ENCODE measurements at regions not wholly inside any gene's neighbourhood (a gene's known extent, or its start where the extent isn't known, plus 50 kb on each side); places are given as distances from the start of the nearest gene placed in this dataset.
"Not testable (repeated sequence)": the region's sequence is repeated elsewhere in the genome, so short reads cannot be mapped to it uniquely, and the experiment has no call there.

DNA sequence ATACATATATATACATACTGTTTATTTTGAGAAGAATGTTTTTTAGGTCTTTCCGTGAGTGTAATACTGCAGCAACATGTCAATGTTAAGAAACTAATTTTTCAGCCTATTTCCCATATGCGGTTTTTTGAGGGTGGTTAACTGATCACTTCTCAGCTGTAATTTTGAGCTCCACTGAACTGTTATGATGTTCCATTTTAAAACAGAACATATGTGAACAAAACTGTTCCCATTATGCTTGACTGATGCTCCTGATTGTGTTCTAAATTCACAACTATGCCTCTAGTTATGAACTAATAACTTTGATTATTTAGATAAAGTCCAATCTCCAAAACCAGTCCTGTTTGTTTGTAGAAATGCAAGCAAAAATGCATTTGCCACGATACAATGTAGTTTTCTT lies 511.2 kb upstream of the FSIP2 start:
- DNase-seq (ENCODE audit: low read depth, low spot score): no peak
- in situ Hi-C loops (cut with HindIII; ENCODE audit: low pct_unique_long_range_greater_than_20kb, low sequenced_read_pairs): no loop called here

DNA sequence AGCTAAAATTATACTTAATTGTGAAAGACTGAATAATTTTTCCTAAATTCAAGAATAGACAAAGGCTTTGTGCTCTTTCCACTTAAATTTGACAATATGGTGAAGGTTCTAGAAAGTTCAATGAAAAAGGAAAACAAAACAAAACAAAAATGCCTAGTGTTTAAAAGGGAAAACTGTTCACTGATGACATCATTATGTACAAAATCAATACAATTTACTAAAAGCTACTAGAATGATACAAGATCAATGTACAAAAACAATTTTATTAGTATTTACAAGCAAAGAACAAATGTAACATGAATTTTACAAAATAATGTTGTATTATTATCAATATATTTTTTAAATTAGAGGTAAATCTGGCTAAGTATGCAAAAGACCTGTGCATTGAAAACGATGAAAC lies 499.1 kb upstream of the FSIP2 start:
- in situ Hi-C loops (cut with HindIII; ENCODE audit: low pct_unique_long_range_greater_than_20kb, low sequenced_read_pairs): no loop called here

DNA sequence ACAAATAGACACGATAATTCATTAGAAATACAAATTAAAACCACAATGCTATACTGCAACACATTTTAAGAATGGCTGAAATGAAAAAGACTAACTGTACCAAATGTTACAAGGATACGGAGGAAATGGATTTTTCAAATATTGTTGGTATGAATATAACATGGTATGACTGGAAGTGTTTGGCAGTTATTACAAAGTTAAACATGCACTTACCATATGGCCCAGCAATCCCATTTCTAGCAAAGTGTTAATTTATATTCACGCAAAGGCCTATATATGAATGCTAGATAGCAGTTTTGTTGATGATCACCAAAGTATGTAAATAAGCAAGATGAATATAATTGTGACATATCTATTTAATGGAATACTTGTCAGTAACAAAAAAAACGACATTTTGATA lies 497.8 kb upstream of the FSIP2 start:
- no peak for DNase-seq (ENCODE audit: low read depth, low spot score)
- in situ Hi-C loops (cut with HindIII; ENCODE audit: low pct_unique_long_range_greater_than_20kb, low sequenced_read_pairs): no loop called here

More for the DNA sequence above, 499.1 kb upstream of the FSIP2 start:
- no peak for DNase-seq (ENCODE audit: low read depth, low spot score)

DNA sequence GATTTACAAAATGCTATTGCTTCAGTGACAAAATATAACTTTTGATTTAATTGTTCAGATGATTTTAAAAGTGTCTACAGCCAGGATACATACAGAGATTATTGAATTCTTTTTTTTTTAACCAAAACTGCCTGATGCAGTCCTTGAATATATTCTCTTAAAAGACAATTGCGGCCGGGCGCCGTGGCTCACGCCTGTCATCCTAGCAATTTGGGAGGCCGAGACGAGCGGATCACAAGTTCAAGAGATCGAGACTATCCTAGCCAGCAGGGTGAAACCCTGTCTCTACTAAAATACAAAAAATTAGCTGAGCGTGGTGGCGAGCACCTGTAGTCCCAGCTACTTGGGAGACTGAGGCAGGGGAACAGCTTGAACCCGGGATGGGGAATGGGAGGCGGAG lies 497.0 kb upstream of the FSIP2 start:
- no peak for DNase-seq (ENCODE audit: low read depth, low spot score)
- in situ Hi-C loops (cut with HindIII; ENCODE audit: low pct_unique_long_range_greater_than_20kb, low sequenced_read_pairs): no loop called here

DNA sequence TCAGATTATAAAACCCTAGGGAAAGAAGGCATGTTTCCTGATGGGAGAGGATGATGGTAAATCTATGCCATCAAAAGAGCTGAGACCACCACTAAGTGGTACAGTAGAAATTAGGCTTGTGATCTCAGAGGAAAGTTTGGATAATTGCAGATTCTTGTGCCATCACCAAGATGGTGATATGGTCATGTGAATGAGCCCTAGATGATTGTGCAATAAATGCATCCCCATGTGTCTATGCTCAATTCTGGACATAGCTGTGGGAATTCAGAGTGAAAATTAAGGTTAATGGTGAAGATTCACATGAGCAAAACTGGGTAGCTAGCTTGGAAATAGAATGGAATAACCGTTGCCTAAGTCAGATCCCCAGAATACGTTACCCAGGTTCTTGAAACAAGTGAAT lies 496.1 kb upstream of the FSIP2 start:
- in situ Hi-C loops (cut with HindIII; ENCODE audit: low pct_unique_long_range_greater_than_20kb, low sequenced_read_pairs): no loop called here
- DNase-seq (ENCODE audit: low read depth, low spot score): no peak

DNA sequence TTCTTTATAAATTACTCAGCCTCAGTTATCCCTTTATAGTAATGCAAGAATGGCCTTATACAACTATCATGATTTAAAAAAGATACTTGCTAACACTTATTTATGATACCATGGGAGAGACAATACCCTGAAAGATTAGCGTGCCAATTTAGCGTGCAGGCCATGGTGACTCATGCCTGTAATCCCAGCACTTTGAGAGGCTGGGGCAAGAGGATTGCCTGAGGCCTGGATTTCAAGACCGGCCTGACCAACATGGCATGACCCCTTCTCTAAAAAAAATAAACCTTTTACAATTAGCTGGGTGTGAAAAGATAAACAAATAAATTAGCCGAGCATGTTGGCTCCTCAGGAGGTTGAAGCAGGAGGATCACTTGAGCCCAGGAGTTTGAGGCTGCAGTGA lies 493.4 kb upstream of the FSIP2 start:
- in situ Hi-C loops (cut with HindIII; ENCODE audit: low pct_unique_long_range_greater_than_20kb, low sequenced_read_pairs): no loop called here
- no peak for DNase-seq (ENCODE audit: low read depth, low spot score)

DNA sequence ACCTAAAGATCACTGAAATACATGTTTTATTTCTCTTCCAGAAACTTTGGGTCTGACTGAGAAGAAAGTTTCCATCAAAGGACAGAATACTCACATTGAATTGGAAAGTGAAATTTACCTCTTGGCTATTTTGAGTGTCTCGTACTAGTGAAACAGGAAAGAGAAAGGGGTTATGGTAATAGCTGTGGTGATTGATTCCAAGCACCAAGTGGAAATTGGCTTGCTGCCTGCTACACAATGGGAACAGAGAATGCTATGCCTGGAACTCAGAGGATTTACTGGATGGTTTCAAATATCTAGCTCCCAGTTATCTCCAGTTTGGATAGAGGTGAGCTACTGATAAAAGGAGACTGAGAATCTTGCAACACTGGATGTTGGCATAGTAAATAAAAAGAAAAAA lies 492.8 kb upstream of the FSIP2 start:
- no peak for DNase-seq (ENCODE audit: low read depth, low spot score)
- in situ Hi-C loops (cut with HindIII; ENCODE audit: low pct_unique_long_range_greater_than_20kb, low sequenced_read_pairs): no loop called here

DNA sequence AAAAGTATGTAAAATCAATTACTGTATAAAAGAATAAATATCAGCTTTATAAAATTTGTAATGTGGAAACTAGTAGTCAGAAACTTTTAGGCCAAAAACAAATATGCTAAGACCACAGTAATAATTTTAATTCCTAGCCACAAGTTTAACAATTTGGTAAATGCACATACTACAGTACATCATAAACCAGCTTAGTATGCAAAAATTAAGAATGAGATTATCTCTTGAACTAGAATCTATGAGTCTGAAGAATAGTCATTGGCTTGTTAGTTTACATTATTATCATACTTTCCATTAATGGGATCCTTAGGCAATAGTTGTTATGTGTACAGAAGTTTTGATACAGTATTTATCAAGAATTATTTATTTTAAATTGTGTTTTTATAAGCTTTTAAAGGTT lies 491.9 kb upstream of the FSIP2 start:
- in situ Hi-C loops (cut with HindIII; ENCODE audit: low pct_unique_long_range_greater_than_20kb, low sequenced_read_pairs): no loop called here
- no peak for DNase-seq (ENCODE audit: low read depth, low spot score)

DNA sequence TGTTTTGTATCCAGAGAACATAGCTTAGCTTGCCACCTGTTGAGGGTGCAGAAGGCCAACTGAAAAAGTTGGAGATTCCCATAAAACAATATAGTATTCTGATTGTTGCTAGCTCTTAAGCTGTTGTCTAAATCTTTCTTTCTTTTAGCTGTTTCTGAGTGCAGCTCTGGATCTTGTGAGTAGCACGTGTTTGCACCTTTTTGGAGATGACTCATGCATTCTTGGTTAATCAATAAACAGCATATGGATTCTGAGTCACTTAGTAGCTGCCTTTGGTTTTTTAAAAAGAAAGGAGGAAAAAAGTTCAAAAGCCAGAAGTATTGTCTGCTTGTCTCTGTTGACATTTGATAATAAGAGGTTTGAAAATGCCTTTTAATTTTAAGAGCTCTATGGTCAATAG lies 483.0 kb upstream of the FSIP2 start:
- in situ Hi-C loops (cut with HindIII; ENCODE audit: low pct_unique_long_range_greater_than_20kb, low sequenced_read_pairs): no loop called here
- no peak for DNase-seq (ENCODE audit: low read depth, low spot score)

DNA sequence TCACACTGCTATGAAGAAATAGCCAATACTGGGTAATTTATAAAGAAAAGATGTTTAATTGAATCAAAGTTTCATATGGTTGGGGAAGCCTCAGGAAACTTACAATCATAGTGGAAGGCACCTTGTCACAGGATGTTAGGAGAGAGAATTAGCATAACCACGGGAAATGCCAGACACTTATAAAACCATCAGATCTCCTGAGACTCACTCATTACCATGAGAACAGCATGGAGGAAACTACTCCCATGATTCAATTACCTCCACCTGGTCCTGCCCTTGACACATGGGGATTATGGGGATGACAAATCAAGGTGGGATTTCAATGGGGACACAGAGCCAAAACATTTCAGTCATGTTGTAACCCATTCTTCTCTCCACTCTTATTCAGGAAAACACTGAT lies 472.9 kb upstream of the FSIP2 start:
- no peak for DNase-seq (ENCODE audit: low read depth, low spot score)
- in situ Hi-C loops (cut with HindIII; ENCODE audit: low pct_unique_long_range_greater_than_20kb, low sequenced_read_pairs): no loop called here

DNA sequence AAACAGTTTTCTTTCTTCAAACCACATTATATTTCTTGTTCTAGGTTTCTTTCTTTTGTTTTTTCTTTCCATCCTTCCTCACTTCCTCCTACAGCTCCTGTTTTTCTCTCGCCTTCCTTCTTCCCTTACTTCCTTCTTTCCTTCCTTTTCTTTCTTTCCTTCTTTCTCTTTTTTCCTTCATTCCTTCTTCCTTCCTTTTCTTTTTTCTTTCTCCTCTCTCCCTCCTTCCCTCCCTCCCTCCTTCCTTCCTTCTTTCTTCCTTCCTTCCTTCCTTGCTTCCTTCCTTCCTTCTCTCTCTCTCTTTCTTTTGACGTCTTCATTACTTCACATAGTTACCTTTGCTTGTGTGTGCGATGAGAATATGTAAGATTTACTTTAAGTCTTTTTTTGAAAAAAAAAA lies 470.0 kb upstream of the FSIP2 start:
- in situ Hi-C loops (cut with HindIII; ENCODE audit: low pct_unique_long_range_greater_than_20kb, low sequenced_read_pairs): no loop called here

DNA sequence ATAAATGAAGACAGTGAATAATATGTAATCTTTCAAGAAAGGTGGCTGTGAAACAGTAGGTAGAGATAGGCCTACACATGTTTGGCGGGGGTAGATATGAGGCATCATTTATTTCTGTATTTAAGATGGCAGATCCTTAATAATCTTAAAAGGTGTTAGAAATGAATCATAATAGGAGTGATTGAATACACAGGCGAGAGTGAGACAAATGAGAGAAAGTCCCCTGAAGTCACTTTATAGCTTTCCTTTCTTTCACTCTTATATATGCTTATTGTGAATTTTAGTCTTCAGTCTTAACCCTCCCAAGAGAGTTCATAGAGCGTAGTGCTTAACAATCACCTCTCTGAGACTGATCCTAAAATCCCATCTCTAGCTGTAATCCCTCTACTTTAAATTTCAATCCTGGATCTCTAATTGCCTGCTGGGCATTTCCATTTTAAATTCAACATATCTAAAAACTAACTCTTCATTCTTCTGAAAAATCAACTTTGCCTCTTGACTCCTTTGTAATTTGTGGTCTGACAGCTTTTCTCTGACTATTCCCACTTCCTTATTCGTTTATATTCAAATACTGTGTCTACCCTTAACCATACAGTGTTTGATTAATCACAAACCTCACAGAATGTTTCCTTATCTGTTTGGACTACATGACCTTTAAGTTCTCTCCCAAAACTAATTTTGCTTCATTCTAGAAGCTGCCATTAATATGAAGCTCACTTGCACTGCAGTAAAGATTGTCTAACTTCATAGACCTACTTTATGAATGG lies 463.7 kb upstream of the FSIP2 start:
- DNase-seq (ENCODE audit: low read depth, low spot score): no peak
- in situ Hi-C loops (cut with HindIII; ENCODE audit: low pct_unique_long_range_greater_than_20kb, low sequenced_read_pairs): no loop called here

More for the DNA sequence above, 470.0 kb upstream of the FSIP2 start:
- DNase-seq (ENCODE audit: low read depth, low spot score): no peak

DNA sequence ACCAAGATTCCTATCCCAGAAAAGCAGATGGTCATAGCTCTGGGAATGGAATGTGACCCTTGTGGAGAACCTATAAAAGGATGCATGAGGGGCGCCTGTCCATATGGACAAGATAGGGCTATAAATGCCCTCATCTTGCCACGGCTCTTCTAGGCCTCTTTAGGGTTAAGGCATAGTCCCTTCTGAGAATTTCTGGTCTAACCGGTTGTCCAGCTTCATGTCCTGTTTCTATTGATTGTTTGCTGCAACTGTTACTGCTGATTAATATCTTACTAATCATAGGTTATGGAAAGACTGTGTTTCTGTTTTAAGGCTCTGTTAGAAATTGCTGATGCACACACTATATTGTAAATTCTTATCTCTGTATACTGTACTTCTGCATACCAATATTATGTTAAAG lies 462.6 kb upstream of the FSIP2 start:
- in situ Hi-C loops (cut with HindIII; ENCODE audit: low pct_unique_long_range_greater_than_20kb, low sequenced_read_pairs); DNase-seq (ENCODE audit: low read depth, low spot score): not testable (repeated sequence)

DNA sequence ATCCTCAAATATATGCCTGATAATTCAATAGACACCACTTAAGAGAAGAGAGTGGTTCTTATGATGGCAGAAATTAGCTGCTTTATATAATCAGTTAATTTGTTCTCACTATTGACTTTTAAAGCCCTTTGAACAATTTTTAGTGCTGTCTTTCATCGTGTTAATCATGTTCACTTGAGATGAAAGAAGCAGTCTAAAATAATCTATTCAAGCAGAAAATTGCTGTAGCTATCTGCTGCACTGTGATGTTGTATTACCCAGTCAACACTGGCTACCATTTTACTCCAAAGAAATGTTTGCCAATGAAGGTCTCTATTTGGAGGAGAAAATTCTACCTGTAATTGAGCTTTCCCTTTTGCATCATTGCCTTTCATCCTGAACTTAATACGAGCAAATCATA lies 459.8 kb upstream of the FSIP2 start:
- no peak for DNase-seq (ENCODE audit: low read depth, low spot score)
- in situ Hi-C loops (cut with HindIII; ENCODE audit: low pct_unique_long_range_greater_than_20kb, low sequenced_read_pairs): no loop called here

DNA sequence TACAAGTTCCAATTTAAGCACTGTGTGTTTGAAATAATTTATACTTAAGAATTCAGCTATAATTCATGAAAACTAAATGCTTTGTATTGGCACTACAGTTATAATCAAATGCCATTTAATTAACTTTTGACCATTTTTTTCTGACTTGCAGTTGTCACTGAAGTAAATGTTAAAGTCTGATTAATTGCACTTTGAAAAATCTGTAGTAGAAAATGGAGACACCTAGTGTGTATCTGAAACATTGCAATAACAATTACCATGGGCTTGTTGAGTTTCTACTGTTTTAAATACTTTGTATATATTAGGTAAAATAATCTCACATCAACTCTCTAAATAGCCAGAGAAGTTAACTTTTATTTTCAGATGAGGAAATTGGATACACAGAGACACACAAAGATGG lies 458.6 kb upstream of the FSIP2 start:
- in situ Hi-C loops (cut with HindIII; ENCODE audit: low pct_unique_long_range_greater_than_20kb, low sequenced_read_pairs): no loop called here
- peak; percentile 45 for DNase-seq (ENCODE audit: low read depth, low spot score)

DNA sequence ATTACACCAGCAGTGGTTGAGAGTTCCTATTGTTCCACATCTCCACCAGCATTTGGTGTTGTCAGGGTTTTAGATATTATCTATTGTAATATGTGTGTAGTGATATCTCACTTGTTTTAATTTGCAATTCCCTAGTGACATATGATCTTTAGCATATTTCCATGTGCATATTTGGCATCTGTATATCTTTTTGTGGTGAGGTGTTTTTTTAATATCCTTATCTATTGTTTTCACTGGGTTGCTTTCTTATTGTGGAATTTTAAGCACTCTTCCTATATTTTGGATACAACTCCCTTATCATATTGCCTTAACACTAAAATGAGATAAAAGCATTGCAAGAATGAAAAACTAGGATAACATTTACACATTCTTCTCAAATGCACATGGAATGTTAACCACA lies 453.9 kb upstream of the FSIP2 start:
- in situ Hi-C loops (cut with HindIII; ENCODE audit: low pct_unique_long_range_greater_than_20kb, low sequenced_read_pairs): no loop called here
- DNase-seq (ENCODE audit: low read depth, low spot score): no peak

DNA sequence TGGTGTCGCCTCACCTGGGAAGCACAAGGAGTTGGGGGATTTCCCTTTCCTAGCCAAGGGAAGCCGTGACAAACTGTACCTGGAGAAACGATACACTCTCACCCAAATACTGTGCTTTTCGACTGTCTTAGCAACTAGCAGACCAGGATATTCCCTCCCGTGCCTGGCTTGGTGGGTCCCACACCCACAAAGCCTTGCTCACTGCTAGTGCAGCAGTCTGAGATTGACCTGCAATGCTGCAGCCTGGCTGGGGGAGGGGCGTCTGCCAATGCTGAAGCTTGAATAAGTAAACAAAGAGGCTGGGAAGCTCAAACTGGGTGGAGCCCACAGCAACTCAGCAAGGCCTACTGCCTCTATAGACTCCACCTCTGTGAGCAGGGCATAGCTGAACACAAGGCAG lies 448.6 kb upstream of the FSIP2 start:
- DNase-seq (ENCODE audit: low read depth, low spot score): peak; percentile 7
- in situ Hi-C loops (cut with HindIII; ENCODE audit: low pct_unique_long_range_greater_than_20kb, low sequenced_read_pairs): not testable (repeated sequence)

DNA sequence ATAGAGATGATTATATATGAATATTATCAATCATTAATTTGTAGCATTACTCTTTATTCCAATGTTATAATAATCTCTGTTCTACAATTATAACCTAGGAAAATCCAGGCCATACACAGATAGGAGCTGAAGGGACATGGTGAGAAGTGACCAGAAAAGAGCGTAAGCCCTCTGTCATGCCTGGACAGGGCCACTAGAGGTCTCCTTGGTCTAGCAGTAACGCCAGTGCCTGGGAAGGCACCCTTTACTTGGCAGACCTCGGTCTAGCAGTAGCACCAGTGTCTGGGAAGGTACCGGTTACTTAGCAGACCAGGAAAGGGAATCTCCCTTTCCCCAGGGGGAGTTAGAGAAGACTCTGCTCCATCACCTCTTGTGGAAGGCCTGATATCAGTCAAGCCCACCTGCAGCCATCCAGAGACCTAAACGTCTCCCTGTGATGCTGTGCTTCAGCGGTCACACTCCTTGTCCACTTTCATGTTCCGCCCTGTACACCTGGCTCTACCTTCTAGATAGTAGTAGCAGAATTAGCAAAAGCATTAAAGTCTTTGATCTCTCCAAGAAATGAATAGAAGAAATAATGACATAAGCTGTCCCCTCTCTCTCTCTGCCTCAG lies 447.5 kb upstream of the FSIP2 start:
- in situ Hi-C loops (cut with HindIII; ENCODE audit: low pct_unique_long_range_greater_than_20kb, low sequenced_read_pairs): no loop called here
- DNase-seq (ENCODE audit: low read depth, low spot score): peak; percentile 74

DNA sequence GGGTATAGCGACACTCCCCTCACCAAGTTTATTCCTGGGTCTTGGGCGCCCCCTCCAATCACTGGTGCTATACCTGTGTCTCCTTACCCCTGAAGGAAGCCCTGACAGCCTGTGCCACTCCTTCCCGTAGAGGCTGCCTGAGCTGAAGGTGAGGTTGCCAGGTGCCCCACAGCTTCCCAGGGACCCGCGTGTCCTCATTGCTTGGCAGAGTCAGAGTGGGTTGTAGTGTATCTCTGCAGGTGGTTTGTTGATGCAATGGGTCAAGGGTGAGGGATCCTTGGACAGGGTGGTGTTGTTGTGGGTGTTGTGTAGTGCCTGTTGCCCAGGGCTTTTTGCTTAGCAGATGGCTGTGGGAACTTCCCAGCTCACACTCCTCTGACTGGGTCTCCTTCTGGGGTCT lies 438.7 kb upstream of the FSIP2 start:
- no peak for DNase-seq (ENCODE audit: low read depth, low spot score)
- in situ Hi-C loops (cut with HindIII; ENCODE audit: low pct_unique_long_range_greater_than_20kb, low sequenced_read_pairs): no loop called here

Data from SK-MEL-5 (cell line).